GM19372 (cell line): ENCODE measurements at regions not wholly inside any gene's neighbourhood (a gene's known extent, or its start where the extent isn't known, plus 50 kb on each side); places are given as distances from the start of the nearest gene placed in this dataset.

Experiments used
- ATAC-seq: cut with Tn5 transposase; IDR thresholded peaks from one replicate; pipeline ENCODE4 v1.9.1; 2021; ENCODE audit warnings: mild to moderate bottlenecking, low read depth, moderate library complexity; ENCODE audit not compliant: unreplicated experiment

DNA sequence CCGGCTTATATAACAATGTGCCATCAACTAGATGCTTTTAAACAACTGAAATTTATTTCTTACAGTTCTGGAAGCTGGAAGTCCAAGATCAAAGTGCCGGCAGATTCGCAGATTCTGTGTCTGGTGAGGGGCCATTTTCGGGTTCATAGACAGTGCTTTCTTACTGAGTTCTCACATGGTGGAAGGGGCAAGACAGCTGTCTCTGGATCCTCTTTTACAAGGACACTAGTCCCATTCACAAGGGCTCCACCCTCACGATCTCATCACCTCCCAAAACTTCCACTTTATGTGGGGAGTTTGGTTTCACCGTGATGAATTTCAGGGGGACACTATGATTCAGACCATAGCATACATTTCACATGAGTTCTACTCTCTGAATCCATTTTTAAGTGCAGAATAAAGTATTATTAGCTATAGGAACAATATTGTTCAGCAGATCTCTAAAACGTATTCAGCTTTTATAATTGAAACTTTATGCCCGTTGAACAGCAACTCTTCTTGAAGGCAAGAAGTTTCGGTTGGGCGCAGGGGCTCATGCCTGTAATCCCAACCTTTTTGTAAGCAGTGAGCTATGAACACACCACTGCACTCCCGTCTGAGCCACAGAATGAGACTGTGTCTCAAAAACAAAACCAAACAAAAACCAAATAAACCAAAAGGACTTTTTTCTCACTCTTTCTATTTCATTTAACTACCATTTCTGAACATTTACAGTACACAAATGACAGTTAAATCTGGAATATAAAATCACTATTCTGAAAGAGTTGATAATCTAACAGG is 502.8 kb downstream of the CMPK2 start:
- ATAC-seq, result no peak

DNA sequence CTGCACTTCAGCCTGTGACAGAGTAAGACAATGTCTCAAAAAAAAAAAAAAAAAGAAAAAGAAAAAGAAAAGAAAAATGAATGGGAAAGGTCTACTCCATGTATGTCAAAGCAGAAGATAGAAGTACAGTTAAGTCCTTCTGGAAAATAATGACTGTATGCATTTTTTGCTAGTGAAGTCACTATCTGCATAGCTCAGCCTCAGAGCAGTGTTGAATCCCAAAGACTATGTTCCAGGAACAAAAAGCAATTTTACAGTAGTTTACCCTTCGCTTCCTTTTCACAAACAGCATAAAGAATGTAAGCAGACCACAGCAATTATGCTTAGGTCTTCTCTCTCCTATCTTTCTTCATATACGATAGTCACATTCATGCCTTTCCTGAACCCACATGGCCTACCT is 497.4 kb downstream of the CMPK2 start:
- ATAC-seq, result no peak

DNA sequence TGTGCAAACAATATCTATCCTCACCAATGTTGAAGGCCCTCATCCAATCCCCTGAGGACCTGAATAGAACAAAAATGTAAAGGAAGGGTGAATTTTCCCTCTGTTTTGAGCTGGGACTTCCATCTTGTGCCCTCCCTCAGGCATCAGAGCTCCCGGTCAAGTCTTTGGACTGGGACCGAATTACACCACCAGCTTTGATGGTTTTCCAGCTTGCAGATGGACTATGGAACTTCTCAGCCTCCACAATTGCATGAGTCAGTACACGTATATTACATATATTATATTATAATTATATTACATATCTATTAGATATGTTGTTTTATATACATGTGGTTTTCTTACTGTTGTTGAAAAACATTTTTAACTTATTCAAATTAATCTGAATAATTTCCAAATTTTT is 496.4 kb downstream of the CMPK2 start:
- no peak for ATAC-seq

DNA sequence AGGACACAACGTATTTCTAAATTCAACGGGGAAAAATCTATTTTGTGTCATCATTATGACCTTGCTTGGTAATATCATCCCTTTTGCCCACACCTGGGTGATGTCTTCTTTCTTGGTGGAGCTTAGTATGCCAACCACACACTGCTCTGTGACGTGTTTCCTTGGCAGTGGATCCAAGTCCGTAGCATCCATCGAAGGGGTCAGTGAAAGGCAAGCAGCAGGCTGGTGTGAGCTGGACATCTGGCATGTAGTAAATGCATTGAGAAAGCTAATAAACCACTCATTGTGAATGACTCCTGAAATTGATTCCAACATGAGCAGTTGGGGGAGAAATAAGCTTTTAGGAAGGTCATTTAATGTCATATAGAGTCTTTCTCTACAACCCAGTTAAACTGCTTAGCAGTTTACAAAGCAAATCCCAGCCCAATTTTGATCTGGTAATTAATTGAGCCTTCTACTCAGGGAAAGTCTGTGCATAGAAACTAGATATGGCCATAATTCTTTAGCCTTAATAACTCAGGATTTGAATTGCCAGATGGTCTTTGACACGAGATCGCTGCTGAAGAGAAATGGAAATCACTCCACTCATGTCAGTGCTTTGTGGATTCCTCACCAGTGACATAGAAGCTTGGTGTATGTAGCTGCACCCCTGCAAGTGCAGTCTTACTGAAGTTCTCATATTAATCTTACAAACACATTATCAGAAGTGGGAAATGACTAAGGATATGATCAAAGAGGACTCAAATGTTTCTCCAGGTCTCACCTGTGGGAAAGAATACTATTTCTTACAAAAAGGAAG is 494.8 kb downstream of the CMPK2 start:
- ATAC-seq, result no peak

DNA sequence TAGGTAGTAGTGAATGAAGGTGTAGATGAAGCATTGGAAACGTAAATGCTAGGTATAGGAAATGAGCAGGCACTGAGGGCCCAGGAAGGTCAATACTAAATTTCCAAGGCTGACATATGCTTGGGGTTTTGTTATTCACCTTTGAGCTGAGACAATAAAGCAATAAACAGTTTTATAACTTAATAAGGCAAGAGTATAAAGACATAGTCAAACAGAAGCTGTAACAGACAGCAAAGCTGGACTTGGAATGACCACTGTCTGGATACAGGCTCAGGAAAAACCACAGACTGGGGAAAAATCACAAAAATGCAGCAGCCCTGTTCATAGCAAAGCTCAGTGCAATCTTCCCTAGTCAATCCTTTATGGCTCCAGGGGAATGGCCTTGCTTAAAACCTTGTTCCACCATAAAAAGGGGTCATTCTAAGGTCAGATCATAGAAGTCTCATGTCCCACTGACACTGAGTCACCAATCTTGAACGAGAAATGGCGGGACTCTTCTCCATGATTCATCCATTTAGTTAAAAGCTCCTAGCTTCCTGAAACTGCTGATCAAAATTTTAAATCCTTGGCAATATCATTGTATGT is 493.3 kb downstream of the CMPK2 start:
- no peak for ATAC-seq

DNA sequence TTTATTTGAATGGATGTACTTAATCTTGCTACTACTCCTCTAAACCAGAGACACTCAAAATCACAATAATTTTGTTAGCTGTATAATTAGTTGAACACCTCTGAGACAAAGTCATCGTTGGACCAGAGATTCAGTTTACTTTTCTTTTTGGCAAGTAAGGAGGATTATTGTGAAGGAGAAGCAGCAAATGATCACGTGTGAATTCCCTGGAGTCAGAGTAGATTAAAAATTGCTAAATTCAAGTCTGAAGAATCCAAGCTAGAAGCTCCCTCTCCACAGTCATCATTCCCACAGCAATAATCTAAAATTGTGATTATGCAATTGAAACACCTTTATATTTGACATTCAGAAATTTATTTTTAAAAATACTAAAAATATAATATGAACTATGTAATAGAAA is 484.4 kb downstream of the CMPK2 start:
- no peak for ATAC-seq

DNA sequence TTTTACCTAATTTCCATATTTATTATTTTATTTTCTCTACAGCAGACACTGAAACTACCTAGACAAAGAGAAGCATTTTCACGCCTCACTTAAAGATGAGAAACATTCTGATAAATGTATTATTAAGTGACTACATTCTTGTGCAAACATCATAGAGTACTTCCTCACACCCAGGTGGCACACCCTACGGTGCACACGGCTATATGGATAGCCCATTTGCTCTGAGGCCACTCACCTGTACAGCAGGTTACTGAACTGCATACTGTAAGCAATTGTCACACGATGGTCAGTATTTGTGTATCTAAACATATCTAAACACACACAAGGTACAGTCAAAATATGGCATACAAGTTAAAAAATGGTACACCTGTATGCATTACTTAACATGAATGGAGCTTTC is 481.4 kb downstream of the CMPK2 start:
- no peak for ATAC-seq

DNA sequence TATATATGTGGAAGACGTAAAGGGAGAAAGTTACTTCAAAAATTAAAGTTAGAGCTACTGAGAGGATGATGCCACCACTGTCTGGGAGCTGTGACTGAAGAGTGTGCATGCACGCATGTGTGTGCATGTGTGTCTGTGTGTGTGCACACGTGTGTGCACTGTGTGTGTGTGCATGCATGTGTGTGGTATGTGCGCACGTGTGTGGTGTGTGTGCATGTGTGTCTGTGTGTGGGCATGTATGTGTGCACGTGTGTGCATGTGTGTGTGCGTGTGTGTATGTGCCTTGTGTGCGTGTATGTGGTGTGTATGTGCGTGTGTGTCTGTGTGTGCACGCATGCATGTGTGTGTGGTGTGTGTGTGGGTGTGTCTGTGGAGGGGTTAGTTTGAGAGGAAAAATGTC is 473.4 kb downstream of the CMPK2 start:
- no peak for ATAC-seq

DNA sequence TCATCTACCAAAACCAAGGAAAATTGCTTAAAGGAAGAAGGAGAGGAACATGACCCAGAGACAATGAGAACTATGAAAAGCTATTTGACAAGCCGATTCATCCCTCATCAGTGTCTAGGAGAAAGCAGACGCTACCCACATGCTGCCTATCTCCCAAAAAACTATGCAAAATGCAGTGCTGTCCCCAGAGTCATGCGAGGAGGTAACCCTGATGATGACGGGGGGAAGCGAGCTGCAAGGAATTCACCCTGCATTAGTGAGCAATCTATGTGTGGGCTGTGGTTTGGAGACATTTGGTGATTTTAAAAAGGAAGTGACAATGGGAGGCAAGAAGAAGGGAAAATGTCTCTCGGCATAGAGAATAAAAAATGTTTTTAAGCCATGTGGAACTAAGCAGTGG is 472.7 kb downstream of the CMPK2 start:
- no peak for ATAC-seq

DNA sequence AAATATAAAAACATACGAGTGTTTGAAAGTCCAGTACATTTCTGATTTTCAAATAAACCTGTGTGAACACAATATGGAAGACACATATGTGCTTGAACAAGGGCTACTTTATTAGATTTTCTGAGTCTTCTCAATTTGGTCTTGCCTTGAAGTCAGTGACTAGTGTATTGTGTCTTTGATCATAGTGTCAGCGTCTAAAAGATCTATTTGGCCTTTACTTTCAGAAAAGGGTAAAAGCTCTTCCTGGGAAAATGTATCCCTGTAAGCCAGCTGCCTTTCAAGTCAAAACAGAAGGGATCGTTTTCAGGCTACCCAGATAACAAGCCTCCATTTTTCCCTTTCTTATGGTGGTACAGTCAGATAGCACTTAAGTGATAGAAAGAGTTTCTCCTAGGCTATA is 471.9 kb downstream of the CMPK2 start:
- no peak for ATAC-seq

DNA sequence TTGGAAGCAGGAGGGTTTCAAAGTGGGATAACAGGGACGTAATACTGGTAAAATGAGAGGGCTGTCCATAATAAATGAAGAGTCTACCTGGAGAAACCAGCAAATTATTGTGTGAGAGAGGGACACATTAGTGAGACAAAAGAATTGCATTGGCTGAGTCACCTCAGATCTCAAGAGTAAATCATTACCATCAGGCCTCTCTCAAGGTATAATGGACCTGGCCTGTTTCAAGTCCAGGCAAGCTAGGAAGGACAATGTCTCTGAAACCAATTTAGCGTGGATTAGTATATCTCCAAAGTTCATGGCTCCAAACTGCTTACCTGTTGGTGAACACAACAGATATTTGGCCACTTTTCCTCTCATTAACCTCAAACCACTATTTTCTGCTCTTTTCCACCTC is 471.4 kb downstream of the CMPK2 start:
- no peak for ATAC-seq

DNA sequence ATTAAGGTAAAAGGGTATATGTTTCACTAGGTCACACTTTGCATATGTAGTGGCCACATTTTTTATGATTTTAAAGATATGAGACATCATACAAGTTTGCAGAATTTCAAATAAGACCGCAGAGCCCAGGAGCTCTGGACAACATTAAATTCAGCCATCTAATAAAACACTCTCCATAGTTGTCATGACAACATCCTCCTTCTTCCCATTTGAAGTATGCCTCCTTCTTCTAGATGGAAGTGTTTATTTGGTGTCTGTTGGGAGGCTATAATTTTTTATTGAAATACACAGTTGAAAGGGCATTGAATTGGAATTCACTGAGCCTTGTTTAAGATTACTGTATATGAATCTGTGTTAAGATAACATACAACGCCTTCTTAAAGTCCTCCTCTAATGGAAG is 467.3 kb downstream of the CMPK2 start:
- no peak for ATAC-seq

DNA sequence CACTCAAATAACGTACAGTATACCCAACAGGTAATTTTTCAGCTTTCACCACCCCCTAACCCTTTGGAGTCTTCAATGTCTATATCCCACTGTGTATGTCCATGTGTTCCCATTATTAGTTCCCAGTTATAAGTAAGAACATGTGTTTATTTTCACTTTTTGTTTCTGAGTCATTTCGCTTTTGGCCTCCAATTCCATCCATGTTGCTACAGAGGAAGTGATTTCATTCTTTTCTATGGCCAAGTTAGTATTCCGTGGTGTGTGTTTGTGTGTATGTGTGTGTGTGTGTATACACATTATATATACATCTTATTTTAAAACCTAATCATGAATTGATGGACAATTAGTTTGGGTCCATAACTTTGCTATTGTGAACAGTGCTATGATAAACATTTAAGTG is 464.4 kb downstream of the CMPK2 start:
- no peak for ATAC-seq

DNA sequence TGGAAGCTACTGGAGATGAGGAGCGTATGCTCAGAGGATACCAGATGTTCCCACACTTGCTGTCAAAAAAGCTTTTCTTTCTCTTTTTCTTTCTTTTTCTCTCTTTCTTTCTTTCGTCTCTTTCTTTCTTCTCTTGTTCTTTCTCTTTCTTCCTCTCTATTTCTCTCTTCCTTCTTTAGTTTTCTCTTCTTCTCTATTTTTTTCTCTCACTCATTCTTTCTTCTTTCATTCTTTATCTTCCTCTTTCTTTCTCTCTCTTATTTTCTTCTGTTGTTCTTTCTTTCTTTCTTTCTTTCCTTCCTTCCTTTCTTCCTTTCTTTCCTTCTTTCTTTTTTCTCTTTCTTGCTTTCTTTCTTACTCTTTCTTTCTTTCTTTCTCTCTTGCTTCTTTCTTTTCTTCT is 457.6 kb downstream of the CMPK2 start:
- no peak for ATAC-seq

DNA sequence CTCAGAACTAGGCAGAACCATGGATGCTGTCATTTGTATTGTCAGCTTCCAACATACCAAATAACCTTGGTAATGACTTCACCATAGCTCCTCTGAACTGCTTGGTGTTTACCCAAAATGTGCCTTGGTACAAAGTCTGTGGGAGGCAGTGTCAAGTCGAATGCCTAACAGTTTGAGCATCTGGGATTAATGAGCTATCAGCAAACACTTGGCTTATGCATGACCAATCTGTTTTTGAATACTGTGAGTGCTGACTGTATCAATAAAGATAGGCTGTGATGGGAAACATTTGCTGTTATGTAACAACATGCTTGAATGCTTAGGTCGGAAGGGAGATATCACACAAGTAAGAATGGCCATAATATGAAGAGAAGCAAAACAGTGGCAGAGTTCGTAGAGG is 455.4 kb downstream of the CMPK2 start:
- ATAC-seq, result no peak

DNA sequence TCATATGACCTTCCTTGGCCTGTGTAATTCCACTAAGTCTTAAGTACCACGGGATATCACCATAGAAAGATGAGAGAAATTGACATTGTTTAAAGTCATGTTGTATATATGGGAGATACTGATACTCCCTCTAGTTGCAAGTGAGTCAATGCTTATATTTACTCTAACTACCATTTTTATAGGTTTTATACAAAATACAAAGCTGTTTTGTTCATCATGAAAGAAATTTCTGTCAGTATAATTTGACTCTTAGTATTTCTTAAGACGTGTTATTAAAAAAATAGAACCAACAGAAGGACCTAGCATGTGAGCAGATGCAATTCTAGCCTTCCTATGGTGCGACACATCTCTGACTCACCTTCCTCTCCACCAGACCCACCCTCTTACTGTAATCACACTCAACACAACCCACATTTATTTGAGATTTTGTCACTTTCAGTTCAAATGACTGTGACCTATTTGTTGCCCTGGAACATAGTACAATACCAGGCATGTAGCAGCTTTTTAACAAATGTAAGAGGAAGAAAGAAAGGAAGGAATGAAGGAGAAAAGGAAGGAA is 453.1 kb downstream of the CMPK2 start:
- ATAC-seq, result no peak

DNA sequence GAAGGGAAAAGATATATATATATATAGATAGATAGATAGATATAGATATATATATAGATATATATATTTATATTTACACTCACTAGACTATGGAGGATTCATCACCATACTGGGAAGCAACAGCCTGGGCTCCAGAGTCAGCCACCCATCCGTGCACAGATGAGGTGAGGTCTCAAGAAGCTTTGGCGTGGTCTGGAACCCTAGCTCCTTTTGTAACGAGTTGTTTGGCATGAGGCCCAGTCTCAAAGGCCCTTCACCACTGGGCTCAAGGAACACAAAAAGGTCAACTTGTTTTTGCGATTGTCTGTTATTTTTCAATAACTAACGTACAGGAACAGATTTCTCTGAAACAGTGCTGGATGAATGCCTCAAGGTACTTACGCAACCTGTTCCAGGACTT is 448.7 kb downstream of the CMPK2 start:
- no peak for ATAC-seq

DNA sequence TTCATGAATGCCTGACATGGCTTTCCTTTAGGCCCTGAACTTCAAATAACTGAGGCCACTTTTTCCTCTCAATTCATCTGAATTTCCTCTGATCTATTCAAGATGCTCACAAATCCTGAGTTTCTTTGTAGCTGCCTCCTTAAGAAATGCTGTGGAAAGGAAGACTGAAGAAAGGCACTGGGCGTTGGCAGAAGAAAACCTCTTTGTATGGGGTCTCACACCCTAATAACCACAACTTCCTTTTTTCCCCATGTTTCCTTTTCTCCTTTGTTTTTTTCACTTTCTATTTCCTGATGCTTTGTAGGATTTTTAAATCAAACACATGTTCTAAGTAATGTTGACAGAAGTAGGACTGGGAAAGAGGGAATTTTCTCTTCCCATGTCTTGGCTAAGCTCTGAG is 447.4 kb downstream of the CMPK2 start:
- no peak for ATAC-seq

DNA sequence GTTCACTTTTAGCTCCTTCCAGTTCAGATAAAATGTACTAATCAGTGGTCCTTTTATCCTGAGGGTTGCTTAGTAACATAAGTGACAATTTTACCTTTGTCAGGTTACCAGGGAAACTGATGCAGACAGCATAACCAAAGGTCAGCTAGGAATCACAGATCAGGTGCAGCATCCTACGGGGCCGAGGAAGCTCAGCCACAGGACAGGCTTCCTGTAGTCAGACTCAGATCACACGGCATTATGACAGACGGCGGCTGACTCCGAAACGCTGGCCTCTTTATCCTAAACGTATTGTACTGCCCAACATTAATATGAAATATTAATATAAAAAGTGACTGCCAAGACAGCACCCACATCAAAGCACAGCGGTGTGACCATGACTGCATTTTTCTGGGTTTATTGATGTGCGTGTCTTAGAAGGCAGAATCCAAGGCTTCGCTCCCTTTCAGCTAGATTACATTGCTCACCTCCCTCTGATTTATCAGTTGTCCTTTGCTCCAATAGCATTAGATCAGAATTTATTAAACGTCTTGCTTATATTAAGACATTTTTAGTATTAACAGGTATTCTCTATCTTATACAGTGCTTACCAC is 444.5 kb downstream of the CMPK2 start:
- ATAC-seq, result no peak

DNA sequence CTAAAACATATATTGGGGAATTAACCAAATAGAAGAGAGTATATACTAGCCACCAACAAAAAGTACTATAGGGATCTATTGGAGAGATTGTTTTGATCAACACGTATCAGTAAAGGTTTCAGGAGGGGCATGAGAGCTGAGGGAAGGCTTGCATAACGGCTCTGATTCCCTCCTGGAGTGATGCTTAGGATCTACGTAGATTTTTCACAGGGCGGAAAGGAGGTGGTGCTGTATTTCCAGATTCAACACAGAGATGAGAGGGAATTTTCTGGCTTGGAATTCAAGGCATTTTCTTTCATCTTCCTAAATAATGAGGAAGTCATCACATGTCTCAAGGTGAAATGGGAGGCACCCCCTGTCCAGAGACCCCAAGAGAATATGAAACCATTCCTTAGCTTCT is 443.8 kb downstream of the CMPK2 start:
- ATAC-seq, result no peak

DNA sequence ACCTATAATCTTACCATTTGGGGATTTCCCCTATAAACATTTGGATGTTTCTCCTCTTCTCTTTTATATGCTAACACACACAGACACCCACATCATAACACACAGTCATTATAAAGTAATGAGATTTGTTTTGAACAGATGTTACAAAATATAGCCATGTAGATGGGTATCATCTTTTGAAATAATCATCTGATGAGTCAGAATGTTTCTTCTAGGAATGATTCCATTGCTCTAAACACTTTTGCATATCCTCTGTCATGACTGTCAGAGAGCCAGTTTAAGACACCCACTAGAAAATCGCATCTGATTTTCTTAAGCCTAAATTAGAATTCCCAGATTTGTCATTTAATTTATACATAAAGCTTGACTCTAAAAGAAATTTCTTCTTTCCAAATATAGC is 442.6 kb downstream of the CMPK2 start:
- no peak for ATAC-seq
